ENCODE measurements at regions not wholly inside any gene's neighbourhood (a gene's known extent, or its start where the extent isn't known, plus 50 kb on each side); places are given as distances from the start of the nearest gene placed in this dataset.
"Not testable (repeated sequence)": the region's sequence is repeated elsewhere in the genome, so short reads cannot be mapped to it uniquely, and the experiment has no call there.

- Histone ChIP-seq H3K79me2 (ENCODE audit: insufficient read depth, low read length) (no peaks in the 10 kb centered on the region), H2AFZ (ENCODE audit: low read depth, low read length) (no peak overlapping the region), H3K4me1 (ENCODE audit: insufficient read depth, low read length) (no peaks in the 10 kb centered on the region), H3K36me3 (ENCODE audit: insufficient read depth, low read length) (no peaks in the 10 kb centered on the region), H3K4me3 (ENCODE audit: low read depth in 1 of 2, low read length in 2 of 2) (no peak overlapping the region), H4K20me1 (ENCODE audit: insufficient read depth, low read length) (no peaks in the 10 kb centered on the region), H3K4me2 (ENCODE audit: insufficient read depth, low read length) (no peak overlapping the region), H3K27ac (ENCODE audit: low read length) (no peak overlapping the region), H3K27me3 (ENCODE audit: insufficient read depth, low read length, poor library complexity) (no peaks in the 10 kb centered on the region), H3K9me3 (ENCODE audit: insufficient read depth, low read length, severe bottlenecking) (peaks cover 22% of the 10 kb centered on the region), H3K9ac (ENCODE audit: low read depth, low read length) (no peak overlapping the region)
- ATAC-seq (ENCODE audit: insufficient read depth, low read depth) (no peak), DNase-seq (no peak)
- TF ChIP-seq EZH2 (IDR thresholded peaks at IDR 0.05; ENCODE audit: borderline replicate concordance, low read depth, low read length, severe bottlenecking) (no peak), CTCF (IDR thresholded peaks at IDR 0.05; ENCODE audit: borderline replicate concordance, extremely low read depth, low read length, poor library complexity, severe bottlenecking) (no peak)
Observed at GRCh38 chr16:26627958-26628357, 438.8 kb upstream of the C16orf82 start.

GRCh38 chr16:26631365-26631764 lies 435.4 kb upstream of the C16orf82 start:
- not testable (repeated sequence) for H3K9ac ChIP-seq (ENCODE audit: low read depth, low read length); H2AFZ ChIP-seq (ENCODE audit: low read depth, low read length); ATAC-seq (ENCODE audit: insufficient read depth, low read depth); H3K4me2 ChIP-seq (ENCODE audit: insufficient read depth, low read length); DNase-seq; H3K36me3 ChIP-seq (ENCODE audit: insufficient read depth, low read length); H4K20me1 ChIP-seq (ENCODE audit: insufficient read depth, low read length); H3K4me3 ChIP-seq (ENCODE audit: low read depth in 1 of 2, low read length in 2 of 2); H3K27ac ChIP-seq (ENCODE audit: low read length); H3K27me3 ChIP-seq (ENCODE audit: insufficient read depth, low read length, poor library complexity); H3K4me1 ChIP-seq (ENCODE audit: insufficient read depth, low read length); H3K79me2 ChIP-seq (ENCODE audit: insufficient read depth, low read length)
- peaks cover 22% of the 10 kb centered on the region for H3K9me3 ChIP-seq (ENCODE audit: insufficient read depth, low read length, severe bottlenecking)

GRCh38 chr16:26642047-26642664 lies 424.6 kb upstream of the C16orf82 start:
- no peak for DNase-seq
- Histone ChIP-seq H3K79me2 (ENCODE audit: insufficient read depth, low read length) (no peaks in the 10 kb centered on the region), H3K4me2 (ENCODE audit: insufficient read depth, low read length) (no peak overlapping the region), H3K9me3 (ENCODE audit: insufficient read depth, low read length, severe bottlenecking) (no peaks in the 10 kb centered on the region), H3K36me3 (ENCODE audit: insufficient read depth, low read length) (no peaks in the 10 kb centered on the region), H3K4me1 (ENCODE audit: insufficient read depth, low read length) (no peaks in the 10 kb centered on the region), H3K4me3 (ENCODE audit: low read depth in 1 of 2, low read length in 2 of 2) (no peak overlapping the region), H3K27me3 (ENCODE audit: insufficient read depth, low read length, poor library complexity) (peaks cover 3% of the 10 kb centered on the region), H3K9ac (ENCODE audit: low read depth, low read length) (no peak overlapping the region), H4K20me1 (ENCODE audit: insufficient read depth, low read length) (no peaks in the 10 kb centered on the region), H3K27ac (ENCODE audit: low read length) (no peak overlapping the region), H2AFZ (ENCODE audit: low read depth, low read length) (no peak overlapping the region)
- ATAC-seq (ENCODE audit: insufficient read depth, low read depth) = no peak
- TF ChIP-seq CTCF (IDR thresholded peaks at IDR 0.05; ENCODE audit: borderline replicate concordance, extremely low read depth, low read length, poor library complexity, severe bottlenecking) = no peak
- no peak for TF ChIP-seq EZH2 (IDR thresholded peaks at IDR 0.05; ENCODE audit: borderline replicate concordance, low read depth, low read length, severe bottlenecking)

GRCh38 chr16:26643519-26643918 lies 423.2 kb upstream of the C16orf82 start:
- Histone ChIP-seq H3K27me3 (ENCODE audit: insufficient read depth, low read length, poor library complexity) (peaks cover 3% of the 10 kb centered on the region), H3K4me2 (ENCODE audit: insufficient read depth, low read length) (no peak overlapping the region), H3K9ac (ENCODE audit: low read depth, low read length) (no peak overlapping the region), H2AFZ (ENCODE audit: low read depth, low read length) (no peak overlapping the region), H4K20me1 (ENCODE audit: insufficient read depth, low read length) (no peaks in the 10 kb centered on the region), H3K79me2 (ENCODE audit: insufficient read depth, low read length) (no peaks in the 10 kb centered on the region), H3K4me3 (ENCODE audit: low read depth in 1 of 2, low read length in 2 of 2) (no peak overlapping the region), H3K27ac (ENCODE audit: low read length) (no peak overlapping the region), H3K36me3 (ENCODE audit: insufficient read depth, low read length) (no peaks in the 10 kb centered on the region), H3K4me1 (ENCODE audit: insufficient read depth, low read length) (no peaks in the 10 kb centered on the region), H3K9me3 (ENCODE audit: insufficient read depth, low read length, severe bottlenecking) (no peaks in the 10 kb centered on the region)
- DNase-seq (no peak), ATAC-seq (ENCODE audit: insufficient read depth, low read depth) (no peak)
- TF ChIP-seq CTCF (IDR thresholded peaks at IDR 0.05; ENCODE audit: borderline replicate concordance, extremely low read depth, low read length, poor library complexity, severe bottlenecking) = no peak
- TF ChIP-seq EZH2 (IDR thresholded peaks at IDR 0.05; ENCODE audit: borderline replicate concordance, low read depth, low read length, severe bottlenecking) = no peak

Data from DND-41 (cell line).